Astrocyte (in vitro differentiated cells and primary cell): ENCODE measurements at regions not wholly inside any gene's neighbourhood (a gene's known extent, or its start where the extent isn't known, plus 50 kb on each side); places are given as distances from the start of the nearest gene placed in this dataset.

ENCODE experiments used
- DNase-seq: peaks from one replicate; pipeline ENCODE4 v3.0.0-alpha.2; 2010; ENCODE audit warnings: low read depth
- FAIRE-seq: peaks from 2 replicates; lab custom pipeline; 2011; peaks lifted over from hg19 to GRCh38; lab: Jason Lieb, UNC
- H2AFZ ChIP-seq: 2 replicates; pipeline ENCODE4 v1.6.0; 2012; ENCODE audit warnings: low read depth, low read length, inconsistent platforms
- H3K27ac ChIP-seq: 2 replicates; pipeline ENCODE4 v1.5.1; 2011; ENCODE audit warnings: low read depth, low read length, inconsistent platforms
- H3K27me3 ChIP-seq: 2 replicates; pipeline ENCODE4 v1.6.0; 2011; ENCODE audit warnings: low read length, inconsistent platforms; ENCODE audit not compliant: insufficient read depth
- H3K36me3 ChIP-seq: 2 replicates; pipeline ENCODE4 v1.5.1; 2011; ENCODE audit warnings: low read length, inconsistent platforms; ENCODE audit not compliant: insufficient read depth
- H3K4me1 ChIP-seq: 2 replicates; pipeline ENCODE4 v1.5.1; 2011; ENCODE audit warnings: low read length, inconsistent platforms; ENCODE audit not compliant: insufficient read depth
- H3K4me2 ChIP-seq: 2 replicates; pipeline ENCODE4 v1.6.0; 2012; ENCODE audit warnings: low read length, inconsistent platforms
- H3K4me3 ChIP-seq: 2 replicates; pipeline ENCODE4 v1.5.1; 2011; ENCODE audit warnings: low read depth, mild to moderate bottlenecking, low read length, inconsistent platforms; ENCODE audit not compliant: insufficient read depth
- H3K79me2 ChIP-seq: 2 replicates; pipeline ENCODE4 v1.6.0; 2012; ENCODE audit warnings: mild to moderate bottlenecking, low read length, inconsistent platforms; ENCODE audit not compliant: insufficient read depth
- H3K9ac ChIP-seq: 2 replicates; pipeline ENCODE4 v1.6.0; 2012; ENCODE audit warnings: mild to moderate bottlenecking, low read length, inconsistent platforms
- H3K9me3 ChIP-seq: 2 replicates; pipeline ENCODE4 v1.5.1; 2012; ENCODE audit warnings: low read depth, mild to moderate bottlenecking, low read length, inconsistent platforms; ENCODE audit not compliant: insufficient read depth
- H4K20me1 ChIP-seq: 2 replicates; pipeline ENCODE4 v1.6.0; 2012; ENCODE audit warnings: low read length, inconsistent platforms; ENCODE audit not compliant: insufficient read depth
- H3K27ac Mint-ChIP-seq: one replicate; pipeline ENCODE4 v1.8.0; 2021; ENCODE audit warnings: mild to moderate bottlenecking, mixed read lengths; ENCODE audit not compliant: unreplicated experiment
- H3K27me3 Mint-ChIP-seq: one replicate; pipeline ENCODE4 v1.8.0; 2021; ENCODE audit warnings: low read depth, mixed read lengths; ENCODE audit not compliant: unreplicated experiment
- H3K36me3 Mint-ChIP-seq: one replicate; pipeline ENCODE4 v1.8.0; 2021; ENCODE audit warnings: low read depth, mixed read lengths; ENCODE audit not compliant: unreplicated experiment
- H3K4me1 Mint-ChIP-seq: one replicate; pipeline ENCODE4 v1.8.0; 2021; ENCODE audit warnings: low read depth, mixed read lengths; ENCODE audit not compliant: unreplicated experiment
- H3K4me3 Mint-ChIP-seq: one replicate; pipeline ENCODE4 v1.8.0; 2021; ENCODE audit warnings: mild to moderate bottlenecking, moderate library complexity, mixed read lengths; ENCODE audit not compliant: unreplicated experiment
- H3K9me3 Mint-ChIP-seq: one replicate; pipeline ENCODE4 v1.8.0; 2021; ENCODE audit warnings: mild to moderate bottlenecking, mixed read lengths; ENCODE audit not compliant: unreplicated experiment
- CTCF ChIP-seq: IDR thresholded peaks from 2 replicates; pipeline ENCODE4 v1.5.1; 2011; ENCODE audit warnings: low read depth, mild to moderate bottlenecking, inconsistent platforms, low read length, moderate library complexity; ENCODE audit not compliant: insufficient read depth
- EZH2 ChIP-seq: IDR thresholded peaks from 2 replicates; pipeline ENCODE4 v1.6.1; 2012; ENCODE audit warnings: mild to moderate bottlenecking, low read length, inconsistent platforms; ENCODE audit not compliant: insufficient read depth

GRCh38 chr1:195337646-195338045 is 1270.6 kb downstream of the KCNT2 start:
- FAIRE-seq (no peak), DNase-seq (no peak)
- no peaks in the 10 kb centered on the region for H3K36me3 Mint-ChIP-seq
- H3K79me2 ChIP-seq = no peaks in the 10 kb centered on the region
- H3K27me3 Mint-ChIP-seq = no peaks in the 10 kb centered on the region
- H3K27ac ChIP-seq = no peak overlapping the region
- TF ChIP-seq CTCF (no peak), EZH2 (no peak)
- H3K9me3 Mint-ChIP-seq = no peaks in the 10 kb centered on the region
- H3K36me3 ChIP-seq = no peaks in the 10 kb centered on the region
- H4K20me1 ChIP-seq = no peaks in the 10 kb centered on the region
- no peak overlapping the region for H3K4me3 Mint-ChIP-seq
- H3K27ac Mint-ChIP-seq = no peak overlapping the region
- H2AFZ ChIP-seq = no peak overlapping the region
- H3K4me1 Mint-ChIP-seq = no peaks in the 10 kb centered on the region
- no peak overlapping the region for H3K4me3 ChIP-seq
- no peak overlapping the region for H3K9ac ChIP-seq
- no peaks in the 10 kb centered on the region for H3K9me3 ChIP-seq
- no peaks in the 10 kb centered on the region for H3K27me3 ChIP-seq
- H3K4me2 ChIP-seq = no peak overlapping the region
- no peaks in the 10 kb centered on the region for H3K4me1 ChIP-seq

- Mint-ChIP-seq H3K27ac (no peak overlapping the region), H3K36me3 (no peaks in the 10 kb centered on the region)
- no peak overlapping the region for H3K4me2 ChIP-seq
These were observed 1271.4 kb downstream of the KCNT2 start for GRCh38 chr1:195336812-195337211.

GRCh38 chr1:195335541-195335940 is 1272.7 kb downstream of the KCNT2 start:
- H4K20me1 ChIP-seq = no peaks in the 10 kb centered on the region
- no peaks in the 10 kb centered on the region for H3K36me3 ChIP-seq
- H3K79me2 ChIP-seq = no peaks in the 10 kb centered on the region
- H3K4me2 ChIP-seq = no peak overlapping the region
- FAIRE-seq = no peak
- no peak overlapping the region for H3K27ac ChIP-seq
- no peak overlapping the region for H2AFZ ChIP-seq
- peak; percentile 24 for DNase-seq
- no peaks in the 10 kb centered on the region for H3K27me3 ChIP-seq
- TF ChIP-seq EZH2 = no peak
- no peak for TF ChIP-seq CTCF
- no peaks in the 10 kb centered on the region for H3K4me1 ChIP-seq
- Mint-ChIP-seq H3K27me3 (no peaks in the 10 kb centered on the region), H3K27ac (no peak overlapping the region), H3K4me1 (no peaks in the 10 kb centered on the region), H3K4me3 (no peak overlapping the region), H3K36me3 (no peaks in the 10 kb centered on the region), H3K9me3 (no peaks in the 10 kb centered on the region)
- H3K9ac ChIP-seq = no peak overlapping the region
- no peak overlapping the region for H3K4me3 ChIP-seq
- no peaks in the 10 kb centered on the region for H3K9me3 ChIP-seq

More at GRCh38 chr1:195336812-195337211, 1271.4 kb downstream of the KCNT2 start:
- no peaks in the 10 kb centered on the region for H4K20me1 ChIP-seq
- no peaks in the 10 kb centered on the region for H3K4me1 ChIP-seq
- H3K27me3 Mint-ChIP-seq = no peaks in the 10 kb centered on the region
- H3K9ac ChIP-seq = no peak overlapping the region
- no peak overlapping the region for H3K4me3 Mint-ChIP-seq
- H3K79me2 ChIP-seq = no peaks in the 10 kb centered on the region
- no peaks in the 10 kb centered on the region for H3K9me3 ChIP-seq
- H3K9me3 Mint-ChIP-seq = no peaks in the 10 kb centered on the region
- H2AFZ ChIP-seq = peak overlapping the region; percentile 53
- FAIRE-seq (no peak), DNase-seq (no peak)
- no peak overlapping the region for H3K27ac ChIP-seq
- H3K27me3 ChIP-seq = no peaks in the 10 kb centered on the region
- H3K4me1 Mint-ChIP-seq = no peaks in the 10 kb centered on the region
- H3K36me3 ChIP-seq = no peaks in the 10 kb centered on the region
- no peak overlapping the region for H3K4me3 ChIP-seq
- TF ChIP-seq EZH2 (no peak), CTCF (no peak)
